T follicular helper cell (primary cell): ENCODE measurements at regions not wholly inside any gene's neighbourhood (a gene's known extent, or its start where the extent isn't known, plus 50 kb on each side); places are given as distances from the start of the nearest gene placed in this dataset.

ENCODE experiments used
- DNase-seq: peaks from one replicate; pipeline ENCODE4 v3.0.0-alpha.2; 2020; ENCODE audit warnings: low read depth

DNA sequence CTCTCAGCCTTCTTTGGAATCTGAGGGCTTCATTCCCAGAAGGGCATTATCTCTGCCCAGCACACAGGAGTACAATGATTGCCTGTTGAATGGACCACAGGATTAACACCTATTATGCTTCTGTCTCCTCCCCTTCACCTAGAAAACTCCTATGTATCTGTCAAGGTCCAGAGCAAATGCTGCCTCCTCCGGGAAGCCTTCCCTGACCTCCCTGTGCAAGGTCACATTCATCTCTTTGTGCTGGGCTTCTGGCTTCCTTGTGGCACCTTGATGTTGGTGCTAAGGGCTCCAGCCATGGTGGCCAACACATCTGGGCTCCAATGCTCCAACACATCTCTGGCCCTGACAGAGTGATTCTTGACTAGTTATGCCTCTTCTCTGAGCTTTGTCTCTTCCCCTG is 49.9 kb upstream of the ATP2B2 start:
- DNase-seq = no peak

DNA sequence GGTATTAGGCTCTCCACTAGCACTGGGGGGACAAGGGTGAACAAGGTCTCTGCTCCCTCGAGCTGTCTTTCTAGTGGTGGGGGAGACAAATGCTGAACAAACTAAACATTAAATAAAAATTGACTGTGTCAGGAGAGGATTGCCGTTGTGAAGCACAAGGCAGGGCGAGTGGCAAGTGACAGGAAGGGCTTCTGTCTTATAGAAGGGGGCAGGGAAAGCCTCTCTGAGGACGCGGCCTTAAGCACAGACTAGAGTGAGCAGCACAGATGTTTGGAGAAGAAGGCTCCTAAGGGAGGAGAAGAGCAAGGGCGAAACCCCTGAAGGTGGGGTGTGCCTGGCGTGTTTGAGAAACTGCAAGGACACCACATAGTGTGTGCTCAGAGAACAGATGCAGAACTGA is 50.9 kb upstream of the ATP2B2 start:
- DNase-seq = no peak

DNA sequence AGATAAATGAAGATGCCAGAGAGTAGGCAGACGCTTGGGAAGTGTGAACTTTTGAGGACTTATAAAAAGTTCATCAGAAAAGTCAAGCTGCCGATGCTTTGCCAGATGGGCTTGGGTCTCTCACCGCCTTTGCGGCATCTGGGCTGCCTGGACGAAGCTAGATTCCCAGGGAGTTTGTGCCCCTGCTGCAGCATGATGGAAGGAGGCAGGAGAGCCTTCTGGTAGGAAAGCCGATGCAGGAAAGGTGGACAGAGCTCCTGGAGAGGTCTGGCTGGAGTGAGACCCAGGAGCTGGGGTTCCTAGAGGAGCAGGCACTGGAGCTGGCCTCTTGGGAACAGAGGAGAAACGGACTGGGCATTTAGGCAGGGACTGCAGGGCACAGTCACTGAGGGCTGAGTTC is 51.9 kb upstream of the ATP2B2 start:
- DNase-seq = no peak

DNA sequence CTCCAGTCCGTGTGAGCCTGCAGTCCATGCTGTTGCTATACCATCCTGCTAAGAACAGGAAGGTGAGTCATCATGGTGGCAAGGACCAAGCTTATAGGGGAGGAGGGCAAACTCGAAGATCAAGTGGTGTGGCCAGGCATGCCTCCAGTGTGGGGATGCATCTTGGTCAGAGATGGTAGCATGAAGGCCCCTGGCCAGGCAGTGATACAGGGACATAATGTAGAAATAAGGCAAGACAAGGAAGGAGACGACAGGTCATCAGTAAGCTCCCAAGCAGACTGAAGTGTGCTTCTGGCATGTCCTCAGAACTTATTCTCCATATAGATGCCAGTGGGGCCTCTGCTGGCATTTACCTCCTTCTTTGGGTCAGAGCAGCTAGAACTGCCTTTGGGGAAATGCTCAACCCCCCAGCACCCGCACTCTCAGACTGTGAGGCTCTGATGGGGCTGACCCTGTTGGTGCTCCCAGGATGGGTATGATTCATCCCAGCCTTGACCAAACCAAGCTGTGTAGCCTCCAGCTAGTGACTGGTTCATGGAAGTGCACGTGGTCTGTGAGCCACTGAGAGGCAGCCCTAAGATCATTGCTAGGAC is 52.5 kb upstream of the ATP2B2 start:
- DNase-seq = no peak

DNA sequence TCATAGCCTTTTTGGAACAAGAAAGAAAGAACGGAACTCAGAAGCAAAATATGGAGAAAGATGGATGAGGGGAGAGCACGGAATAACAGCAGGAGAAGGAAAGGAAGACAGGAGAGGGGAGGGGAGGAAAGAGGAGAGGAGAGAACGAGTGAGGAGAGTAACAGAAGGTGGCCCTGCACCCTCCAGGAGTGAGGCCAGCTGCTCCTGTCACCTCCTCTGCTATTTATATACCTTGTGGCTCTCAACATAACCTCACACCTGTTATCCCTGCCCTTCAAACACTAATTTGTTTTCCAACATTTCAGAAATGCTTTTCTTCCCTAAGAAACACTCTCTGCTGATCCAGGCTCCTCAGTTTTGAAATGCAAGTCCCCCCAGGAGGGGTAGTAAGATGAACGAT is 53.4 kb upstream of the ATP2B2 start:
- DNase-seq = no peak

DNA sequence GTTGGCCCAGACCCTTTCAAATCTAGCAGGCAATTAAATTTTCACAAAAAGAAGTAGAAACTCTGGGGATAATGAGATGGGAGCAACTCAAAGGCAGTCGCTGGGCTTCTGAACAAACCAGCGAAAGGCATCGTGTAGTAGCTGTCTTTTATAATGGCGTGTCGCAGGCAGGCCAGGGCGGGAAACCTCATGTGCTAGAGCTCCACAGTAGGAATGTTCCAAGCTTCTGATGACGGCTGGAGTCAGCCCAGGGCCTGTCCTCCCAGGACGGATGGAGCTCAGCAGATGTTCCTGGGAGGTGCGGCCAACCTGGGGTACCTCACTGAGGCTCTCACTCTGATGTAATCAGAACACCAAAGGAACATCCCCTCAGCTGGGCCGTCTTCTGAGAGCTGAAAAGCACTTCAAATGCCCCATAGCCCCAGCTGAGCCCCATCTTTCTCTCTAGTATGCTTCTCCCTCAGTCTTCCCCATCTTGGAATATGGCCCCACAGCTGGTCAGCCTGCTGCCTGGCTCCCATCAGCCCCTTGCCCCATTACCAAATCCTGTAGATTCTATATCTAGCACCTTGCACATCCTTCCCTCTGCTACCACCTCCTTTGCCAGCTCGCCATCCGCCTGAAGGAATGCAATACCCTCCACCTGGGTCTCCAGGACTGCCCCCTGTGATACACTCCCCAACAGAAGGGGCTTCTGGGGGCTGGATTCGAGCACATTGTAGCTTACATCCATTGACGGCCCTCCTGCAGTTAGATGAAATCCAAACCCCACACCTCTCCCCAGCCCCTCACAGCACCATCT is 54.9 kb upstream of the ATP2B2 start:
- no peak for DNase-seq

DNA sequence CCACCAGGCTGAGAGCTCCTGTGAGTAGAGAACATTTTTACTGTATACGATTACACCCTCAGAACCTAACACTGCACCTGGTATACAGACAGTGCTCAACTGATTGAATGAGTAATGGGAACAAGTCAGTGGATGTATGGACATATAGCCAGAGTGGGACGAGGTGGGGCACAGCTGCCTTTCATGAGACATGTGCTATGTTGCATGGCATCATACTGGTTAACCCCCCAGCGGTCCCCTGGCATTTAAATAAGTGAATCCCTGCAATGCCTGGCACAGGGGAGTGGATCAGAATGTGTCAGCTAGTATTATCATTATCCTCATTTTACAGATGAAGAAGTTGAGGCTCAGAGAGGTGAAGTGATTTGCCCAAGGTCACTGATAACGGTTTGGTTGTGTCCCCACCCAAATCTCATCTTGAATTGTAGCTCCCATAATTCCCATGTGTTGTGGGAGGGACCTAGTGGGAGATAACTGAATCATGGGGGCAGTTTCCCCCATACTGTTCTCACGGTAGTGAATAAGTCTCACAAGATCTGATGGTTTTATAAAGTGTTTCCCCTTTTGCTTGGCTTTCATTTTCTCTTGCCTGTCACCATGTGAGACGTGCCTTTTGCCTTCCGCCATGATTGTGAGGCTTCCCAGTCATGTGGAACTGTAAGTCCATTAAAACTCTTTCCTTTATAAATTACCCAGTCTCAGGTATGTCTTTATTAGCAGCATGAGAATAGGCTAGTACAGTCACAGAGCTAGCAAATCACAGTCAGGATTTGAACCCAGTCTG is 56.0 kb upstream of the ATP2B2 start:
- DNase-seq = no peak

DNA sequence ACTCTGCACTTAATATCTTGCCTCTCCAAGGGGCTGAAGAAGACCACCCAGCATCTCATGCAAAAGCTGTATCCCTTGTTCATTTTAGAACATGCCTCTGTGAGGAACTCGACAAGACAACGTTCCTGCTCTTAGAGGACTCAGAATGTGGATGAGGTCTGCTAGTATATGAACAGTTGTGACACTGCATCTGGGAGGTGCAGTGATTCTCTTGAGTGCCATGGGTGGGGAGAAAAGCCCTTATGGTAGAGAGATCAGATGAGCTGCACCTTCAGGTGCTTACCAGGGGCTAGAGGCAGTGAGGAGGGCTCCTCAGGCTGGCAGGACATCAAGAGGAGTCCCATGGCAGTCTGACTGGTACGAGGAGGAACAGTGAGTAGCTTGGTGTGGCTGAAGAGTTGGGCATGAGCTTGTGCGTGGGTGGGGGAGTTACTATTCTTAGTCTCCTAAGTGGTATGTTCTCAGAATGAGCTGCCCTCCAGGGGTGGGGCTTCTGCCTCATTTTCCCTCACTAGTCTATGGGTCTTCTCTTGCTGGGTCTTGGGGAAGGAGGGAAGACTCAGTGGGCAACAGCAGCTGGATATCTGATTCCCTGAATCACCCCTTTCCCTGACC is 56.7 kb upstream of the ATP2B2 start:
- no peak for DNase-seq

DNA sequence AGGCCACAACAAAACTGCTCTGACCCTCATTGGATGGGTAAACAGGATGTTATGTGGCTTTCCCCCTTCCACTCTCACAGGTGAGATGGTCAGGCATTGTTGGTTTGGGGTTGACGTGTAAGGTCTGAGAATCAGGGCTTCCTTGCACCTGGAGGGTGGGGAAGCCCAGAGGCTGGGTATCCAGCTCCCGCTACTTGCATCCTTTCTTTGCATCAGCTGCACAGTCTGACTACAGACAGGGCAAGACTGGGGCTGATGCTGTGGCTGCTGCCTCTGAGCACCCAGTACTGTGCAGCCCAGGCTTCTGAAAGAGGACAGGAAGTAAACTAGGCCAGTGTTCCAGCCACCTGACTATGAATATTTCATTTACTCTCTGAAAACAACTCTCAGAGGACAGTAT is 58.0 kb upstream of the ATP2B2 start:
- no peak for DNase-seq

DNA sequence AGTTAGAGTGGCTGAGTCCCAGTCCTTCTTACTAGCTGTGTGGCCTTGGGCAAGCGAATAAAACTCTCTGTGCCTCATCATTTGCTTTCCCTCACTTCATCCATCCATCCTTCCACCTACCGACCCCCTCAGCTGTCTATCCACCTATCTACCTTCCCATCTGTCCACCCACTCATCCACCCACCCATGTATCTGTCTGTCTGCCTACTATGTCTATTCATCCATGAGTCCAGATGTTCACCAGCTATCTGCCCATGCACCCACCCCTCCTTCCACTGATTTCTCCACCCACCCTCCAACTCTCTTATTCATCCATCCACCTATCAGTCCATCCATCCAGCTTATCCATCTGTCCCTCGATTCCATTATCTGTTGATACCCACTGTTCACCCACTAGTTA is 60.4 kb upstream of the ATP2B2 start:
- no peak for DNase-seq

DNA sequence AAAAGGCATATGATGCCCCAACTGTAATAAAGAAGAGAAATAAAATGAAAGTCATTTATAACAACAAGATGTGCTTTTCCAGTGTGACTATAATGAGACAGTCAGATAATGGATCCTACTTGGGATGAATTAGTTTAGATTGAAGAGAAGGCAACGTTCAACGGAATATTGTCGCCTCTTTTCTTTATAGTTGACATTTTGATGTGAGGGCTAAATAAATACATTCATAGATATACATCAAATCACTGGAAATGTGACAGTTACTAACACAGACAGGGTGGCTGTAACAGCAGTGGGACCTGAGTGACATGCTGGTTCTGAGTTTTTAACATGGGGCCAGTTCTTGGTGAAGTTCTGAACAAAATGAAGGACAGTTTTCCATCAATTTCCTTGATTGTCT is 61.1 kb upstream of the ATP2B2 start:
- no peak for DNase-seq

DNA sequence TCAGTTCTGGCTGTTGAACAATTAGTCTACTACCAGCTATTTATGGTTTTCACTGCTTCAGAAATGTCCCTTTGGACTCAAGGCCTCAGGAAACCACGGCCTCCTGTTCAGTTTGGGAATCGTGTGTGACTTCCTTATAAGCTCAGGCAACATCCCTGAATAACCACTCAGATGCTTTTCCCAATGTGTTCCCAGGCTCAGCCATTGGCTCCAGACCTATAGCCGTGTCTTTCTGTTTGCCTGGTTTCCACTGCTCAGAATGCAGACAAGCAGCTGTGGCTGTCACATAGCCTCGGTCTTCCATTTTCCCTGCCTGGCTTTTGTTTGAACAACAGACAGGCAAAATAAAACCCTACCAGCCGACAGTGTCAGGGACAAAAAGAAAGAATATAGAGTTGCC is 63.2 kb upstream of the ATP2B2 start:
- DNase-seq = no peak

DNA sequence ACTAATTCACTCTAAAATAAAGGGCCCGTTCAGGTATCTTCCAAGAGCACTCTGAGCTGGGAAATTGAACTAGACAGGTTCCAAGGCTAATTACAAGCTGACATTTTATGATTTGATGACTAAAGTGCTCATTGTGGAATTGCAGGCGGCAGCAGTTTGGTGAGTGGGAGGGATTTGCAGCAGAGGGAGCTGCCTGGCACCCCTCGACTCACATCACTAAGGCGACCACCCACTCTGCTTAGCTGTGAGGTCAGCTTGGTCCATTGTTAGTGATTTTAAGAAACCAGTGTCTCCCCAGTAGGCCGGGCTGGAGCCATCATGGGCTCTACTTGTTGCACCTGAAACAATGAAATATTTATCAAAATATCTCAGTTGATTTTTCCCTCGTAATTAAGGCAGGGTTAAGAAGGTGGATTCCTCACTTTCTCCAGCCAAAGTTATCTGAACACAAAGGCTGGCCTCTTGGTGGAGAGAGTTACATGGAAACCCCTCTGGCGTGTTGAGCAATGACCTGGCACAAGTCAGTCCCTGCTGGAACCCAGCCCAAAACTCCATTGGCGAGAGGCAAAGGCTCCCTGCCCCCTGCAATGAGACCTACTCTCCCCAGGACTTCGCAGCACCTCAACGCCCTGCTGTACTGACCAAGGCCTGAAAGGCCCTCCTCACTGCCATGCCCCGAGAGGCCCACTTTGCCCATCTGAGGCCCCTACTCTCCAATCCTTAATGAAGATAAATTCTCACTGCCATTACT is 65.0 kb upstream of the ATP2B2 start:
- DNase-seq = no peak

DNA sequence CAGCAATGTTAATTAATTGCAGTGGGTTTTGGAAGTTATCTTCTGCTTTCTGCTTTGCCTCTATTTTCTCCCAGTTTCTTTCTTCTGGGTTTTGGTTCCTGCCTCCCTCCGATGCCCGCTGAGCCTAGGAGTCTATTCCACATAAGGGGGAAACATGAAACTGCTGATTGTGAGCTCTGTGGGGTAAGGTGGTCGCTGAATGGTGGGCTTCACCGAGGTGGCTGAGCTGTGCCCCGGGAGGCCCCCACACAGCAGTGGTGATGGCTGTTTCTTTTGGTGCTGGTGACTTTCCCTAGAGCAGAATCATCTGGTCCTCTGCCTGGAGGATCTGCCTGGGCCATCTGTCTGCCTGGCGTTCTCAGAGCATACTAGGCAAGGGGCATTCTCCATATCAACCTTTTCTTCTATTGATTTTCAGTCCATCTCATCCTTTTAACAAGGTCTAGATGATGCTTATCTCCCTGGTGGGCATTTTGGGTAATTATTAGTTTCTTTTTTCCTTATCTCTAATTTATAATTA is 68.8 kb upstream of the ATP2B2 start:
- no peak for DNase-seq

DNA sequence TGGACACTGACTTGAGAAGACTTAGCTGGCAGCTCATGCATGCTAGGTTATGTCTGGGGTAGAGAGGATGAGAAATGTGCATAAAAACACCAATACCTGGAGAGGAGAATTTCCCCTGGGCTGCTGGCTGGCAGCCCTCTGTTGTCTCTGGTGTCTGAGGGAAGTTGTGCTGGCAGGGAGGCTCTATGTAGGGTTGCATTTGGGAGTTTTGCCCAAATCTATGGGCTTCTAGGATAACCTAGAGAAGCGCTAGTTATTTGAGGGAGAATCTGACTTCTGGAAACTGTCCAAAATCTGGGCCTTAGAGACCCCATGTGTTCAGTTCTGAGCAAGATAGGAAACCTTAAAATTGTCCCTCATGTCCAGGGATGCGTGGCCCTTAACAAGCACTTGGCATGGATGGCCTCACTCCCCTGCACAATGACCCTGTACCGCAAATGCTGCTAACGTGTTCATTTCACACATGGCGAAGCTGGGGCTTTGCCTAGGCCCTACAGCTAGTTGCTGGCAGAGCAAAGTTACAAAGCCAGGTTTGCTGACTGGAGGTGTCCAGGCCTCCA is 70.3 kb upstream of the ATP2B2 start:
- DNase-seq = no peak

DNA sequence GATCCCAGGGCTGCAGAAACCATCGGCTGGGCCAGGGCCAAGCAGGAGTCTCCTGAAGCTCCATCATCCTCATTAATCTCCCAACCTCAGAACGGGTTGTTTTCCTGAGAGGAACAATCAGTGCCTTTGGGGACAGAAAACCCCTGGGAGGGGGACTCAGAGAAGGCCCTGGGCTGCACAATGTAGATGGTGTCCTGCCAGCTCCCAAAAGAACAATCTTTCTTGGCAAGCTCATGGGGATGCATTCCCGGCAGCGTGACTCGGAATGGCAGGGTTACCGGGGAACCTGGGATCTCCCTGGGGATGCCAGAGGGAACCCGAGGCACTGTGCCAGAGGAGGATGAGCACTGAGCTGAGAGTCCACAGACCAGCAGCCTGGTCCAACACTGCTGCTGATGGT is 72.1 kb upstream of the ATP2B2 start:
- DNase-seq = no peak

DNA sequence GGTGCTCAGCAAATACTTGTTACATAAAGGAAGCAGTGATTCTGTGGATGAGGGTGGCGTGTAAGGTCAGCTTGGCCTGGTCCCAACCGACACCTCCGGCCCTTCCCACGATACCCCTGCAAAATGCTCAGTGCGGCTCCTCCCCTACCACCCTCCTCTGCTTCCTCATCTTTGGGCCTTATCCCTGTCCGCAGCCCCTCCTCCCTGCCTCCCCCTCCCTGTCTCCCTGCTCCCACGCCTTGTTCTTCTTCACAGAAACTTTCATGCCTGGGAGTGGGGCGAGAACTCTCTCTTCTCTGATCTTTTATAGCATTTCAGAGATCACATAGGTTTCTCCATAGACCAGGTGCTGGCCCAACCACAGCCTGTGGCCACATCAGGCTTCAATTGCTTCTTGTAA is 75.0 kb upstream of the ATP2B2 start:
- no peak for DNase-seq

DNA sequence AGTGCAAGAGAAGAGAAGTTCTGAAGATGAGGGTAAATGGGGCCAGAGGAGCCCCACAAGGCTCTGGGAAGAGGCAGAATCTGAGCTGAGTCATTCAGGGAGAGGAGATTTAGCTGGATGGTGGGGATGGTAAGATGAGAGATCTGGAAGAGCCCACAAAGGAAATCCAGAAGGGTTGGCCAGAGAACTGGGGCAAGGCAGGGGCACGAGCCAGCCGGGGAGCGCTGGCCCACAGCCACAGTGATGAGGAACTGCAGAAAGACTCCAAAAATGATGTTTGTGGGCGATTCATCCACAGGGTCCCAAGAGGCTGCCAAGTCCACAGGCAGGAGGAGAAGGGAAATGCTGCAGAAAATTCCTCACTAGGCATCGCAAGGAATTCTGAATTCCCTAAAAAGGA is 75.9 kb upstream of the ATP2B2 start:
- DNase-seq = no peak

DNA sequence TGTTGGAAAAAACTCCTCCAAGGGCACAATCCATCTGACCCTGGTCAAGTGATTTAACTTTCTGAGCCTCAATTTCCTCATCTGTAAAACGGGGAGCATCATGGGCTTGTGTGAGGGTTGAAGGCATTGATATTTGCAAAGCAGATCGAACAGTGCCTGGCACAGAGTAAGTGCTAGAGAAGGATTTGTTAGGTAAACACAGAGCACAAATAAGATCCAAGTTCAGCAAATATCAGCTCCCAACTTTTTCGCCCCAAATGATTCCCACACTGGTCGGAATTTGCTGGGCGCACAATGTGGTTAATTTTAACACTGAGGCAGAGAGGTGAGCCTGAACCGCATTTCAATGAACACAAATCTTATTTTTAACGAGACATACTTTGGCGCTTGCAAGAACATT is 76.3 kb upstream of the ATP2B2 start:
- DNase-seq = no peak

DNA sequence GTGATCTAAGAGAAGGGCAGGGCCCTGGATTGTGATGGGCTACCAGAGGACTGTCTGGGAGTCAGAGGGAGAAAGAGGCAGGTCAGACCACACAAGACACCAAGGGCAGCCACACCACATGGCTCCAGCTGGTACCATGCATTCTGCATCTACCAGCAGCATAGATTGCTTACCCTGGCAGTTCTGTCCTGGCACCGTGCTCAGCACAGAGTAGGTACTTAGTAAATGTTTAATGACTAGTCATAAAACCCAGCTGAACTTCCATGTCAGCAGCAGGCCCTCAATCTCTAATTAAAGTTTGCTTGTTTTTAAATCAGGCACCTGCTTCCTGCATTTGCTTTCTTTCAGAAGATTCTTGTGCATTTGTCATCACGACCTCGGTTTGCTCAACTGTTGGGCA is 77.3 kb upstream of the ATP2B2 start:
- DNase-seq = no peak
